OCI-LY7 (cell line): ENCODE measurements at regions not wholly inside any gene's neighbourhood (a gene's known extent, or its start where the extent isn't known, plus 50 kb on each side); places are given as distances from the start of the nearest gene placed in this dataset.

Experiments
- CTCF ChIP-seq: fragments of 200-600 bp; sonication (generic); conservative IDR thresholded peaks from 2 replicates; pipeline ENCODE4 v1.5.1; 2014; ENCODE audit warnings: mild to moderate bottlenecking, antibody characterized with exemption, low read length, moderate library complexity, mixed read lengths
- EZH2phosphoT487 ChIP-seq: fragments of 200-600 bp; sonication (generic); IDR thresholded peaks from 2 replicates; pipeline ENCODE4 v1.6.1; 2018; ENCODE audit warnings: low read depth, borderline replicate concordance, mild to moderate bottlenecking, mixed run types, antibody characterized with exemption, low read length, moderate library complexity, mixed read lengths

DNA sequence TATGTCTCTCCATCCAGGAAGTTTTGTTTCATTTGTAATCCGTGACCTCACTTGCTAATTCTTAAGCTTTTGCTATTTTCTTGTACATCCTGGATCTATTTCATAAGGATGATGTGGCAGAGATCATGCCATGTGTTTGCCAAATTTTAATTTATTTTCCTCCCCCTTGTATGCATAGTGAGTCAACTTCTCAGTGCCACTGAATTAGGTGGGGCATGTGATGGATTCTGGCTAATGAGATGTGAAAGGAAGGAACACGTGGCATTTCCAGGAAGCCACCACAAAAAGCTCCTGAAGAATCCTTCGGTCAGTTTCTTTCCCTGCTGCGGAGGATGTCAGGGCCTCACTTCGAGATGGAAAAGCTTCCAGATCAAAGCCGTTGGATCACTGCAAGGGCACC is 86.2 kb upstream of the PRL start:
- no peak for TF ChIP-seq CTCF
- TF ChIP-seq EZH2phosphoT487, result no peak
